GM12878 (cell line): ENCODE measurements at regions not wholly inside any gene's neighbourhood (a gene's known extent, or its start where the extent isn't known, plus 50 kb on each side); places are given as distances from the start of the nearest gene placed in this dataset.

Experiments used
- BHLHE40 ChIP-seq, 2 experiments: fragments of 450-650 bp in 1 of 2; IDR thresholded peaks; 2 replicates each; pipeline ENCODE4 v1.6.1; 2011 to 2017; ENCODE audit warnings: low read depth in 2 of 2, borderline replicate concordance in 1 of 2, improper control_type of control experiment in 1 of 2, low read length in 1 of 2, mild to moderate bottlenecking in 1 of 2
- EZH2 ChIP-seq: IDR thresholded peaks from 2 replicates; pipeline ENCODE4 v1.6.1; 2012; ENCODE audit warnings: low read depth, mild to moderate bottlenecking, control low read depth, inconsistent platforms, low read length, borderline replicate concordance; ENCODE audit not compliant: control insufficient read depth
- IKZF2 ChIP-seq, 2 experiments: fragments of 450-650 bp; IDR thresholded peaks; 2 replicates each; pipeline ENCODE4 v1.6.1; 2017; ENCODE audit warnings: mild to moderate bottlenecking in 2 of 2, moderate library complexity in 2 of 2
- SRF ChIP-seq, 2 experiments: IDR thresholded peaks; 2 replicates each; pipeline ENCODE4 v1.6.1; 2011; ENCODE audit warnings: low read depth in 2 of 2, low read length in 2 of 2, mild to moderate bottlenecking in 1 of 2, moderate library complexity in 1 of 2
- TF ChIP-seq, protein P1 (sequence below): IDR thresholded peaks from 2 replicates; pipeline ENCODE4 v1.6.1; 2011; ENCODE audit warnings: low read depth, mild to moderate bottlenecking, low read length, moderate library complexity, borderline replicate concordance; ENCODE audit errors: extremely low read depth
- TF ChIP-seq, protein P2 (sequence below): fragments of 450-650 bp; IDR thresholded peaks from 2 replicates; pipeline ENCODE4 v1.6.1; 2017; ENCODE audit warnings: mild to moderate bottlenecking, moderate library complexity
- TF ChIP-seq, protein P3 (sequence below): fragments of 450-650 bp; IDR thresholded peaks from 2 replicates; pipeline ENCODE4 v1.6.1; 2018; ENCODE audit warnings: borderline replicate concordance, mild to moderate bottlenecking; ENCODE audit not compliant: partially characterized antibody
- TF ChIP-seq, protein P4 (sequence below): fragments of 450-650 bp; formaldehyde crosslinking; IDR thresholded peaks from 2 replicates; pipeline ENCODE4 v1.4.0; 2022; ENCODE audit warnings: mild to moderate bottlenecking, moderate library complexity
- TF ChIP-seq, protein P5 (sequence below): fragments of 450-650 bp; IDR thresholded peaks from 2 replicates; pipeline ENCODE4 v1.6.1; 2017; ENCODE audit warnings: mild to moderate bottlenecking

DNA sequence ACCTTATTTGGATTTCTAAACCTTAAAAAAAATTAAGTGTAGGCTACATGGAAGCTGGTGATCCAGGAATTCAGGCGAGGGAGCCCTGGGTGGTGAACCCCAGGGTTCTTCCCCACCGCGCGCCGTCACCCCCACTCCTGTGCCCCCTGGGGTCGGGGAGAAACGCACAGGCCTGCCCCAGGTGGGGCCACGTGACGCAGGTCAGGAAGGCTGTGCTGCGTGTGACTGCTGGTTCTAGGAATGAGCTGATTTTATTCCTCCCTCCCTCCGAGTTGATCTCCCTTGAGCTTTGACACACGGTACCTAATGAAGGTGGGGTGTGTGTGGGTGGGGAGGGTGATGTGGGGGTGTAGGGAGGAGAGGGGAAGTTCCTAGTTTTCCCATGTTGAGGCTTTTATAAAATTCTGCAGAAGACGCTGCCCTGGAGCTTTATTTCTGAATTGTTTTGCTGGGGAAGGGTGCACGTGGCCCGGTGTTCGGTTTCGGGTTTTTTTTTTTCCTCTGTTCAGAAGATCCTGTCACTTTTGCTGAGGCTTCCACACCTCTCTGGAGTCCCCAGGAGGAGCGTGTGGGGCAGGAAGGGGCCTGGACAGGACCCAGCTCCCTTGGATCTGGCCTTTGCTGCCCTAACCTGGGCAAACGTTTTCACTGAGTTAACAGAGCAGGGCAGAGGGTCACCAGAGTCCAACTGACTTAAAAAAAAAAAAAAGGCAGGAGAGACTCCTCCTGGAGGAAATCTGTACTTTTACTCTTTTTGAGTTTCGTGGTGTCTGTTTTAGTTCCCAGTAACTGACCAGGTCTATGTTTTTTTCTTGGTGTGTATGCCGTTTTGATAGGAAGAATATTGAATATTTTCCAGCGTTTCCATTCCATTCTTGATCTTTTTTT, 55.8 kb upstream of the GSE1 start (continued):
- TF ChIP-seq, protein P1, sequence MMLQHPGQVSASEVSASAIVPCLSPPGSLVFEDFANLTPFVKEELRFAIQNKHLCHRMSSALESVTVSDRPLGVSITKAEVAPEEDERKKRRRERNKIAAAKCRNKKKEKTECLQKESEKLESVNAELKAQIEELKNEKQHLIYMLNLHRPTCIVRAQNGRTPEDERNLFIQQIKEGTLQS = 0 out of 2 replicates have a peak, but pooled peaks have one; percentile 8
- TF ChIP-seq, protein P2, sequence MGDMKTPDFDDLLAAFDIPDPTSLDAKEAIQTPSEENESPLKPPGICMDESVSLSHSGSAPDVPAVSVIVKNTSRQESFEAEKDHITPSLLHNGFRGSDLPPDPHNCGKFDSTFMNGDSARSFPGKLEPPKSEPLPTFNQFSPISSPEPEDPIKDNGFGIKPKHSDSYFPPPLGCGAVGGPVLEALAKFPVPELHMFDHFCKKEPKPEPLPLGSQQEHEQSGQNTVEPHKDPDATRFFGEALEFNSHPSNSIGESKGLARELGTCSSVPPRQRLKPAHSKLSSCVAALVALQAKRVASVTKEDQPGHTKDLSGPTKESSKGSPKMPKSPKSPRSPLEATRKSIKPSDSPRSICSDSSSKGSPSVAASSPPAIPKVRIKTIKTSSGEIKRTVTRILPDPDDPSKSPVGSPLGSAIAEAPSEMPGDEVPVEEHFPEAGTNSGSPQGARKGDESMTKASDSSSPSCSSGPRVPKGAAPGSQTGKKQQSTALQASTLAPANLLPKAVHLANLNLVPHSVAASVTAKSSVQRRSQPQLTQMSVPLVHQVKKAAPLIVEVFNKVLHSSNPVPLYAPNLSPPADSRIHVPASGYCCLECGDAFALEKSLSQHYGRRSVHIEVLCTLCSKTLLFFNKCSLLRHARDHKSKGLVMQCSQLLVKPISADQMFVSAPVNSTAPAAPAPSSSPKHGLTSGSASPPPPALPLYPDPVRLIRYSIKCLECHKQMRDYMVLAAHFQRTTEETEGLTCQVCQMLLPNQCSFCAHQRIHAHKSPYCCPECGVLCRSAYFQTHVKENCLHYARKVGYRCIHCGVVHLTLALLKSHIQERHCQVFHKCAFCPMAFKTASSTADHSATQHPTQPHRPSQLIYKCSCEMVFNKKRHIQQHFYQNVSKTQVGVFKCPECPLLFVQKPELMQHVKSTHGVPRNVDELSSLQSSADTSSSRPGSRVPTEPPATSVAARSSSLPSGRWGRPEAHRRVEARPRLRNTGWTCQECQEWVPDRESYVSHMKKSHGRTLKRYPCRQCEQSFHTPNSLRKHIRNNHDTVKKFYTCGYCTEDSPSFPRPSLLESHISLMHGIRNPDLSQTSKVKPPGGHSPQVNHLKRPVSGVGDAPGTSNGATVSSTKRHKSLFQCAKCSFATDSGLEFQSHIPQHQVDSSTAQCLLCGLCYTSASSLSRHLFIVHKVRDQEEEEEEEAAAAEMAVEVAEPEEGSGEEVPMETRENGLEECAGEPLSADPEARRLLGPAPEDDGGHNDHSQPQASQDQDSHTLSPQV = no peak
- TF ChIP-seq, protein P3, sequence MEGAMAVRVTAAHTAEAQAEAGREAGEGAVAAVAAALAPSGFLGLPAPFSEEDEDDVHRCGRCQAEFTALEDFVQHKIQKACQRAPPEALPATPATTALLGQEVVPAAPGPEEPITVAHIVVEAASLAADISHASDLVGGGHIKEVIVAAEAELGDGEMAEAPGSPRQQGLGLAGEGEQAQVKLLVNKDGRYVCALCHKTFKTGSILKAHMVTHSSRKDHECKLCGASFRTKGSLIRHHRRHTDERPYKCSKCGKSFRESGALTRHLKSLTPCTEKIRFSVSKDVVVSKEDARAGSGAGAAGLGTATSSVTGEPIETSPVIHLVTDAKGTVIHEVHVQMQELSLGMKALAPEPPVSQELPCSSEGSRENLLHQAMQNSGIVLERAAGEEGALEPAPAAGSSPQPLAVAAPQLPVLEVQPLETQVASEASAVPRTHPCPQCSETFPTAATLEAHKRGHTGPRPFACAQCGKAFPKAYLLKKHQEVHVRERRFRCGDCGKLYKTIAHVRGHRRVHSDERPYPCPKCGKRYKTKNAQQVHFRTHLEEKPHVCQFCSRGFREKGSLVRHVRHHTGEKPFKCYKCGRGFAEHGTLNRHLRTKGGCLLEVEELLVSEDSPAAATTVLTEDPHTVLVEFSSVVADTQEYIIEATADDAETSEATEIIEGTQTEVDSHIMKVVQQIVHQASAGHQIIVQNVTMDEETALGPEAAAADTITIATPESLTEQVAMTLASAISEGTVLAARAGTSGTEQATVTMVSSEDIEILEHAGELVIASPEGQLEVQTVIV = no peak
- no peak for TF ChIP-seq EZH2
- peak; percentile 45 to 85 for TF ChIP-seq BHLHE40 (IDR thresholded peaks at IDR 0.05; ENCODE audit: borderline replicate concordance in 1 of 2, low read depth in 2 of 2, low read length in 1 of 2)
- TF ChIP-seq, protein P4, sequence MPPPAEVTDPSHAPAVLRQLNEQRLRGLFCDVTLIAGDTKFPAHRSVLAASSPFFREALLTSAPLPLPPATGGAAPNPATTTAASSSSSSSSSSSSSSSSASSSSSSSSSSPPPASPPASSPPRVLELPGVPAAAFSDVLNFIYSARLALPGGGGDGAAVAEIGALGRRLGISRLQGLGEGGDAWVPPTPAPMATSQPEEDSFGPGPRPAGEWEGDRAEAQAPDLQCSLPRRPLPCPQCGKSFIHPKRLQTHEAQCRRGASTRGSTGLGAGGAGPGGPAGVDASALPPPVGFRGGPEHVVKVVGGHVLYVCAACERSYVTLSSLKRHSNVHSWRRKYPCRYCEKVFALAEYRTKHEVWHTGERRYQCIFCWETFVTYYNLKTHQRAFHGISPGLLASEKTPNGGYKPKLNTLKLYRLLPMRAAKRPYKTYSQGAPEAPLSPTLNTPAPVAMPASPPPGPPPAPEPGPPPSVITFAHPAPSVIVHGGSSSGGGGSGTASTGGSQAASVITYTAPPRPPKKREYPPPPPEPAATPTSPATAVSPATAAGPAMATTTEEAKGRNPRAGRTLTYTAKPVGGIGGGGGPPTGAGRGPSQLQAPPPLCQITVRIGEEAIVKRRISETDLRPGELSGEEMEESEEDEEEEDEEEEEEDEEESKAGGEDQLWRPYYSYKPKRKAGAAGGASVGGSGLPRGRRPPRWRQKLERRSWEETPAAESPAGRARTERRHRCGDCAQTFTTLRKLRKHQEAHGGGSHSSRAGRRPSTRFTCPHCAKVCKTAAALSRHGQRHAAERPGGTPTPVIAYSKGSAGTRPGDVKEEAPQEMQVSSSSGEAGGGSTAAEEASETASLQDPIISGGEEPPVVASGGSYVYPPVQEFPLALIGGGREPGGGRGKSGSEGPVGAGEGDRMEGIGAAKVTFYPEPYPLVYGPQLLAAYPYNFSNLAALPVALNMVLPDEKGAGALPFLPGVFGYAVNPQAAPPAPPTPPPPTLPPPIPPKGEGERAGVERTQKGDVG (CRISPR knock-in tag) = no peak
- peak; percentile 50 to 51; a peak in 3 of 4 replicates for TF ChIP-seq IKZF2 (IDR thresholded peaks at IDR 0.05)
- TF ChIP-seq, protein P5, sequence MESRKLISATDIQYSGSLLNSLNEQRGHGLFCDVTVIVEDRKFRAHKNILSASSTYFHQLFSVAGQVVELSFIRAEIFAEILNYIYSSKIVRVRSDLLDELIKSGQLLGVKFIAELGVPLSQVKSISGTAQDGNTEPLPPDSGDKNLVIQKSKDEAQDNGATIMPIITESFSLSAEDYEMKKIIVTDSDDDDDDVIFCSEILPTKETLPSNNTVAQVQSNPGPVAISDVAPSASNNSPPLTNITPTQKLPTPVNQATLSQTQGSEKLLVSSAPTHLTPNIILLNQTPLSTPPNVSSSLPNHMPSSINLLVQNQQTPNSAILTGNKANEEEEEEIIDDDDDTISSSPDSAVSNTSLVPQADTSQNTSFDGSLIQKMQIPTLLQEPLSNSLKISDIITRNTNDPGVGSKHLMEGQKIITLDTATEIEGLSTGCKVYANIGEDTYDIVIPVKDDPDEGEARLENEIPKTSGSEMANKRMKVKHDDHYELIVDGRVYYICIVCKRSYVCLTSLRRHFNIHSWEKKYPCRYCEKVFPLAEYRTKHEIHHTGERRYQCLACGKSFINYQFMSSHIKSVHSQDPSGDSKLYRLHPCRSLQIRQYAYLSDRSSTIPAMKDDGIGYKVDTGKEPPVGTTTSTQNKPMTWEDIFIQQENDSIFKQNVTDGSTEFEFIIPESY = no peak
- no peak for TF ChIP-seq SRF (IDR thresholded peaks at IDR 0.05; ENCODE audit: low read depth in 2 of 2, low read length in 2 of 2)
